ENCODE measurements at regions not wholly inside any gene's neighbourhood (a gene's known extent, or its start where the extent isn't known, plus 50 kb on each side); places are given as distances from the start of the nearest gene placed in this dataset.
"Not testable (repeated sequence)": the region's sequence is repeated elsewhere in the genome, so short reads cannot be mapped to it uniquely, and the experiment has no call there.

DNA sequence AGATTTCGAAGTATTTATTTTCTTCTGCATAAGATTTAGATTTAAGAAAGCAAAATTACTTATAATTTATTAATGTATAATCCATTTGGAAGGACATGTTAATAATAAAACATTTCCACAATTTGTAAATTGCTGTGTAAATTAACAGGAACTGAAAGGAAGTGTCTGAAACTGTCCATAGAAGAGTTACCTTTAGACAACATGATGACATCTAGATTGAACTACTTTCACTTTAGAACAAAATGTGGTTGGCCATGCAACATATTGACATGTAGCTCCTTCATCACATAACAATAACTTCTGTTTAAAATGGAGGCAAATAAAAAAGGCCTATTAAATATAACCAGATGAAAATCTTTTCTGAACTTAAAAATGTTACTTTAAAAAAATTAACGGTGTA lies 1849.5 kb upstream of the ACO1 start:
- H3K79me2 ChIP-seq (ENCODE audit: low read length): no peaks in the 10 kb centered on the region
- no peak overlapping the region for H2AFZ ChIP-seq (ENCODE audit: low read length)
- H3K4me1 ChIP-seq (ENCODE audit: low read length): no peaks in the 10 kb centered on the region
- H3K36me3 ChIP-seq (replicated peaks; ENCODE audit: insufficient read depth, low read length): no peaks in the 10 kb centered on the region
- peak; percentile 15 for DNase-seq
- H4K20me1 ChIP-seq (ENCODE audit: insufficient read depth, low read length): no peaks in the 10 kb centered on the region
- no peak overlapping the region for H3K4me2 ChIP-seq (ENCODE audit: low read depth, low read length)
- no peaks in the 10 kb centered on the region for H3K9me3 ChIP-seq (replicated peaks; ENCODE audit: insufficient read depth, low read length)
- H3F3A ChIP-seq (ENCODE audit: insufficient read depth, low read length): no peaks in the 10 kb centered on the region
- H3K27me3 ChIP-seq (replicated peaks; ENCODE audit: insufficient read depth, low read length): no peaks in the 10 kb centered on the region
- H3K4me3 ChIP-seq (ENCODE audit: low read length): no peak overlapping the region
- 0 out of 2 replicates have a peak, but pooled peaks cover 3% of the 10 kb centered on the region for H3K9me2 ChIP-seq (replicated peaks; ENCODE audit: insufficient read depth, low read length)
- no peak overlapping the region for H3K9ac ChIP-seq (ENCODE audit: low read length)
- no peak overlapping the region for H3K27ac ChIP-seq (ENCODE audit: low read length)
- TF ChIP-seq, protein P1, sequence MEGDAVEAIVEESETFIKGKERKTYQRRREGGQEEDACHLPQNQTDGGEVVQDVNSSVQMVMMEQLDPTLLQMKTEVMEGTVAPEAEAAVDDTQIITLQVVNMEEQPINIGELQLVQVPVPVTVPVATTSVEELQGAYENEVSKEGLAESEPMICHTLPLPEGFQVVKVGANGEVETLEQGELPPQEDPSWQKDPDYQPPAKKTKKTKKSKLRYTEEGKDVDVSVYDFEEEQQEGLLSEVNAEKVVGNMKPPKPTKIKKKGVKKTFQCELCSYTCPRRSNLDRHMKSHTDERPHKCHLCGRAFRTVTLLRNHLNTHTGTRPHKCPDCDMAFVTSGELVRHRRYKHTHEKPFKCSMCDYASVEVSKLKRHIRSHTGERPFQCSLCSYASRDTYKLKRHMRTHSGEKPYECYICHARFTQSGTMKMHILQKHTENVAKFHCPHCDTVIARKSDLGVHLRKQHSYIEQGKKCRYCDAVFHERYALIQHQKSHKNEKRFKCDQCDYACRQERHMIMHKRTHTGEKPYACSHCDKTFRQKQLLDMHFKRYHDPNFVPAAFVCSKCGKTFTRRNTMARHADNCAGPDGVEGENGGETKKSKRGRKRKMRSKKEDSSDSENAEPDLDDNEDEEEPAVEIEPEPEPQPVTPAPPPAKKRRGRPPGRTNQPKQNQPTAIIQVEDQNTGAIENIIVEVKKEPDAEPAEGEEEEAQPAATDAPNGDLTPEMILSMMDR (IDR thresholded peaks at IDR 0.05; ENCODE audit: low read length): no peak
- no peak for TF ChIP-seq EZH2phosphoT487 (IDR thresholded peaks at IDR 0.05; ENCODE audit: low read length)
- TF ChIP-seq EZH2 (optimal IDR thresholded peaks at IDR 0.05; ENCODE audit: low read depth, low read length): no peak

DNA sequence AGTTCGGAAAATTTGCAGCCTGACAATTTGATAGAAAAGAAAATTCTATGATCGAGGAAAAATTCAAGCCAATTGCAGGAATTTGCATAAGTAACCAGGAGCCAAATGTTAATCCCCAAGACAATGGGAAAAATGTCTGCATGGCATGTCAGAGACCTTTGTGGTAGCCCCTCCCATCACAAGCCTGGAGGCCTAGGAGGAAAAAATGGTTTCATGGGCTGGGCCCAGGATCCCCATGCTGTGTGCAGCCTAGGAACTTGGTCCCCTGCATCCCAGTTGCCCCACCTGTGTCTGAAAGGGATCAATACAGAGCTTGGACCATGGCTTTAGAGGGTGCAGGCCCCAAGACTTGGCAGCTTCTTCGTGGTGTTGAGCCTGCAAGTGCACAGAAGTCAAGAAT lies 1847.9 kb upstream of the ACO1 start:
- no peaks in the 10 kb centered on the region for H3K36me3 ChIP-seq (replicated peaks; ENCODE audit: insufficient read depth, low read length)
- H3K4me3 ChIP-seq (ENCODE audit: low read length): no peak overlapping the region
- H3K79me2 ChIP-seq (ENCODE audit: low read length): no peaks in the 10 kb centered on the region
- H3K4me2 ChIP-seq (ENCODE audit: low read depth, low read length): no peak overlapping the region
- no peak overlapping the region for H3K27ac ChIP-seq (ENCODE audit: low read length)
- H3F3A ChIP-seq (ENCODE audit: insufficient read depth, low read length): no peaks in the 10 kb centered on the region
- no peaks in the 10 kb centered on the region for H3K27me3 ChIP-seq (replicated peaks; ENCODE audit: insufficient read depth, low read length)
- TF ChIP-seq, protein P1 (IDR thresholded peaks at IDR 0.05; ENCODE audit: low read length): no peak
- TF ChIP-seq EZH2phosphoT487 (IDR thresholded peaks at IDR 0.05; ENCODE audit: low read length) (no peak), EZH2 (optimal IDR thresholded peaks at IDR 0.05; ENCODE audit: low read depth, low read length) (no peak)
- 0 out of 2 replicates have a peak, but pooled peaks cover 3% of the 10 kb centered on the region for H3K9me2 ChIP-seq (replicated peaks; ENCODE audit: insufficient read depth, low read length)
- no peaks in the 10 kb centered on the region for H4K20me1 ChIP-seq (ENCODE audit: insufficient read depth, low read length)
- no peak for DNase-seq
- no peaks in the 10 kb centered on the region for H3K4me1 ChIP-seq (ENCODE audit: low read length)
- no peak overlapping the region for H2AFZ ChIP-seq (ENCODE audit: low read length)
- H3K9me3 ChIP-seq (replicated peaks; ENCODE audit: insufficient read depth, low read length): no peaks in the 10 kb centered on the region
- no peak overlapping the region for H3K9ac ChIP-seq (ENCODE audit: low read length)

DNA sequence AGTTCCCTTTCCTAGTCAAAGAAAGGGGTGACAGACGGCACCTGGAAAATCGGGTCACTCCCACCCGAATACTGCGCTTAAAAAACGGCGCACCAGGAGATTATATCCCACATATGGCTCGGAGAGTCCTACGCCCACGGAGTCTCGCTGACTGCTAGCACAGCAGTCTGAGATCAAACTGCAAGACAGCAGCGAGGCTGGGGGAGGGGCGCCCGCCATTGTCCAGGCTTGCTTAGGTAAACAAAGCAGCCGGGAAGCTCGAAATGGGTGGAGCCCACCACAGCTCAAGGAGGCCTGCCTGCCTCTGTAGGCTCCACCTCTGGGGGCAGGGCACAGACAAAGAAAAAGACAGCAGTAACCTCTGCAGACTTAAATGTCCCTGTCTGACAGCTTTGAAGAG lies 1844.7 kb upstream of the ACO1 start:
- DNase-seq; H3K9ac ChIP-seq (ENCODE audit: low read length); H3K4me3 ChIP-seq (ENCODE audit: low read length); H3K9me3 ChIP-seq (replicated peaks; ENCODE audit: insufficient read depth, low read length); H3K4me1 ChIP-seq (ENCODE audit: low read length); H2AFZ ChIP-seq (ENCODE audit: low read length); H3K9me2 ChIP-seq (replicated peaks; ENCODE audit: insufficient read depth, low read length); H3K79me2 ChIP-seq (ENCODE audit: low read length); H3K4me2 ChIP-seq (ENCODE audit: low read depth, low read length); H4K20me1 ChIP-seq (ENCODE audit: insufficient read depth, low read length); H3F3A ChIP-seq (ENCODE audit: insufficient read depth, low read length); H3K36me3 ChIP-seq (replicated peaks; ENCODE audit: insufficient read depth, low read length); H3K27me3 ChIP-seq (replicated peaks; ENCODE audit: insufficient read depth, low read length); H3K27ac ChIP-seq (ENCODE audit: low read length): not testable (repeated sequence)

DNA sequence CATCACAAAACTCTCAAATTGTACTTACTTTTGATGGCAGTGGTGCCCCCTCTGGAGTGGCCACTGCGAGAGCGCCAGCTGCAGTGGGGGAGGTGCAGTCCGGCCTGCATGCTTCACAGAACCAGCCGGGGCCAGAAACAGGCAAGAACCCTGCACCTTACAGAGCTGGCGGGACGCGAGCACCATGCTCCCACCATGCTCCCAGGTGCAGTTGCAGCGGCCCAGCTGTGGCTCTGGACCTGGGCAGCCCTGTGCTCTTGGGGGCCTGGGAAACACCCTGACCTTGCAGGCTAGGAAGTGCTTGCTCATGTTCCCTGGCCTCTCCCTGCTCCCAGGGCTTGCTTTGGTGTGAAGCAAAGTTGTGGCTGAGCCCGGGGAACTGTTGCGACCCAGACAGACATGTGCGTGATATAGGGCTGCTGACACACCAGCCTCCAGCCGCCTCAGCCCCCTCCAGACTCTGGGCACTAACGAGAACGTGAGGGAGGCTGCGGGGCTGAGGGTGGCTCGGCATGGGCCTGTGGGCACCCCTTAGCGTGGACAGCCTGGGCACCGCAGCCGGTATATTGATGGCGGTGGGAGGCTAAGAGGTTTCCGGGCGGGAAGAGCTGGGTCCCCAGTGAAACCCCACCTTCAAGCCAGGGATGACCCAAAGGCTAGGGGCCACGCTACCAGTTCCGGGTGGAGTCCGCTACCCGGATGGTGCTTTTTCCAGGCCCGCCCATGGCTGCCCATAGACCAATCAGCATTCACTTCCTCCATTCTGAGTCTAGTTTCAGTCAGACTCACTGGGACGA lies 1809.9 kb upstream of the ACO1 start:
- TF ChIP-seq, protein P1 (IDR thresholded peaks at IDR 0.05; ENCODE audit: low read length): no peak
- TF ChIP-seq EZH2 (optimal IDR thresholded peaks at IDR 0.05; ENCODE audit: low read depth, low read length) (no peak), EZH2phosphoT487 (IDR thresholded peaks at IDR 0.05; ENCODE audit: low read length) (no peak)
- no peaks in the 10 kb centered on the region for H3K36me3 ChIP-seq (replicated peaks; ENCODE audit: insufficient read depth, low read length)
- no peak overlapping the region for H2AFZ ChIP-seq (ENCODE audit: low read length)

More for the DNA sequence above, 1809.9 kb upstream of the ACO1 start:
- Histone ChIP-seq H3K4me2 (ENCODE audit: low read depth, low read length) (no peak overlapping the region), H3K9ac (ENCODE audit: low read length) (no peak overlapping the region), H3K79me2 (ENCODE audit: low read length) (no peaks in the 10 kb centered on the region), H3F3A (ENCODE audit: insufficient read depth, low read length) (no peaks in the 10 kb centered on the region), H3K4me3 (ENCODE audit: low read length) (no peak overlapping the region), H3K9me2 (replicated peaks; ENCODE audit: insufficient read depth, low read length) (no peaks in the 10 kb centered on the region), H3K9me3 (replicated peaks; ENCODE audit: insufficient read depth, low read length) (no peaks in the 10 kb centered on the region), H3K27ac (ENCODE audit: low read length) (no peak overlapping the region), H3K4me1 (ENCODE audit: low read length) (no peaks in the 10 kb centered on the region), H3K27me3 (replicated peaks; ENCODE audit: insufficient read depth, low read length) (no peaks in the 10 kb centered on the region), H4K20me1 (ENCODE audit: insufficient read depth, low read length) (no peaks in the 10 kb centered on the region)
- no peak for DNase-seq
